Endothelial cell of umbilical vein (primary cell): ENCODE measurements at regions not wholly inside any gene's neighbourhood (a gene's known extent, or its start where the extent isn't known, plus 50 kb on each side); places are given as distances from the start of the nearest gene placed in this dataset.

Experiments
- BruUV-seq: library from RNA; stranded (reverse); fragments of 400-500 nt; replicated peaks from 2 replicates; lab custom pipeline; 2021; lab: Mats Ljungman, UMichigan
- CTCF ChIA-PET: fragments of 300-600, 350-600 bp; sonication (Branson Sonifier 250); formaldehyde crosslinking; loops from one replicate; lab custom pipeline; 2021; ENCODE audit warnings: antibody characterized with exemption, inconsistent platforms; lab: Charles Lee
- POLR2A ChIA-PET: fragments of 300-600, 350-600 bp; sonication (Branson Sonifier 250); formaldehyde crosslinking; loops from one replicate; lab custom pipeline; 2021; ENCODE audit warnings: antibody characterized with exemption, inconsistent platforms; lab: Charles Lee
- DNase-seq: peaks from one replicate; pipeline ENCODE4 v3.0.0-alpha.2; 2011; ENCODE audit warnings: low read depth, low spot score
- FAIRE-seq: peaks from 2 replicates; lab custom pipeline; 2011; peaks lifted over from hg19 to GRCh38; lab: Jason Lieb, UNC
- H2AFZ ChIP-seq: 2 replicates; pipeline ENCODE4 v1.6.0; 2012; ENCODE audit warnings: low read depth, low read length, control low read depth, inconsistent platforms
- H3K27ac ChIP-seq: 2 replicates; pipeline ENCODE4 v1.5.1; 2011; ENCODE audit warnings: low read depth, mild to moderate bottlenecking, control low read depth, low read length, moderate library complexity; ENCODE audit not compliant: insufficient read depth
- H3K27me3 ChIP-seq, 2 experiments: 2 replicates each; pipeline versions ENCODE4 v1.6.0 to v1.6.1; 2011; ENCODE audit warnings: low read length in 2 of 2, mixed read lengths in 1 of 2; ENCODE audit not compliant: control insufficient read depth in 2 of 2, insufficient read depth in 2 of 2
- H3K36me3 ChIP-seq, 2 experiments: 2 replicates in 1 of 2; 3 replicates in 1 of 2; pipeline ENCODE4 v1.5.1; 2011; ENCODE audit warnings: low read length in 2 of 2, mild to moderate bottlenecking in 1 of 2, moderate library complexity in 1 of 2; ENCODE audit not compliant: control insufficient read depth in 2 of 2, insufficient read depth in 2 of 2; ENCODE audit errors: extremely low read depth in 1 of 2
- H3K4me1 ChIP-seq: 3 replicates; pipeline ENCODE4 v1.5.1; 2011; ENCODE audit warnings: mild to moderate bottlenecking, low read length; ENCODE audit not compliant: control insufficient read depth, insufficient read depth; ENCODE audit errors: extremely low read depth
- H3K4me2 ChIP-seq: 2 replicates; pipeline ENCODE4 v1.6.1; 2011; ENCODE audit warnings: low read length, control low read depth, mixed read lengths; ENCODE audit not compliant: insufficient read depth
- H3K4me3 ChIP-seq, 3 experiments: fragments of 200-600 bp in 1 of 3; sonication (generic), shearing (Covaris generic) in 1 of 3; replicated peaks in 1 of 3; 2 replicates each; pipeline ENCODE4 v1.5.1; 2011 to 2016; ENCODE audit warnings: control low read depth in 3 of 3, low read length in 3 of 3, mild to moderate bottlenecking in 2 of 3, inconsistent platforms in 1 of 3, low read depth in 1 of 3, moderate library complexity in 1 of 3; ENCODE audit not compliant: insufficient read depth in 1 of 3
- H3K79me2 ChIP-seq: 2 replicates; pipeline ENCODE4 v1.6.0; 2012; ENCODE audit warnings: low read length, inconsistent platforms; ENCODE audit not compliant: control insufficient read depth, insufficient read depth
- H3K9ac ChIP-seq: replicated peaks from 2 replicates; pipeline ENCODE3; 2011; ENCODE audit warnings: low read length, control low read depth; ENCODE audit not compliant: insufficient read depth; ENCODE audit errors: extremely low read depth
- H3K9me1 ChIP-seq: replicated peaks from 3 replicates; pipeline ENCODE4 v1.6.0; 2011; ENCODE audit warnings: mild to moderate bottlenecking, low read length; ENCODE audit not compliant: control insufficient read depth, insufficient read depth; ENCODE audit errors: extremely low read depth
- H3K9me3 ChIP-seq: replicated peaks from 2 replicates; pipeline ENCODE4 v1.5.1; 2012; ENCODE audit warnings: low read length, inconsistent platforms; ENCODE audit not compliant: control insufficient read depth, insufficient read depth
- H4K20me1 ChIP-seq: replicated peaks from 2 replicates; pipeline ENCODE3; 2011; ENCODE audit warnings: mild to moderate bottlenecking, low read length; ENCODE audit not compliant: control insufficient read depth, insufficient read depth; ENCODE audit errors: extremely low read depth
- CTCF ChIP-seq, 2 donors: IDR thresholded peaks; 1 replicate in 1 of 2; 2 replicates in 1 of 2; pipeline ENCODE4 v1.5.1; 2011; ENCODE audit warnings: low read length in 2 of 2, mild to moderate bottlenecking in 2 of 2, moderate library complexity in 2 of 2, control low read depth in 1 of 2, inconsistent platforms in 1 of 2, low read depth in 1 of 2; ENCODE audit not compliant: insufficient read depth in 1 of 2; ENCODE audit errors: extremely low read depth in 1 of 2
- EZH2 ChIP-seq: IDR thresholded peaks from 2 replicates; pipeline ENCODE4 v1.6.1; 2012; ENCODE audit warnings: borderline replicate concordance, low read depth, mild to moderate bottlenecking, moderate library complexity, low read length, inconsistent platforms; ENCODE audit not compliant: severe bottlenecking
- FOS ChIP-seq: IDR thresholded peaks from 2 replicates; pipeline ENCODE4 v1.6.1; 2011; ENCODE audit warnings: mild to moderate bottlenecking, low read length, moderate library complexity, borderline replicate concordance; ENCODE audit not compliant: insufficient read depth
- GATA2 ChIP-seq: IDR thresholded peaks from 2 replicates; pipeline ENCODE4 v1.7.0; 2011; ENCODE audit warnings: low read depth, mild to moderate bottlenecking, moderate library complexity, mixed read lengths, low read length; ENCODE audit not compliant: insufficient read length, insufficient read depth
- JUN ChIP-seq: IDR thresholded peaks from 2 replicates; pipeline ENCODE4 v1.6.1; 2011; ENCODE audit warnings: borderline replicate concordance, low read depth; ENCODE audit not compliant: insufficient read length, insufficient read depth
- MAX ChIP-seq: IDR thresholded peaks from 2 replicates; pipeline ENCODE4 v1.6.1; 2011; ENCODE audit not compliant: insufficient read depth, insufficient read length
- MYC ChIP-seq: IDR thresholded peaks from one replicate; pipeline ENCODE4 v1.6.1; 2011; ENCODE audit warnings: mild to moderate bottlenecking, low read depth, low read length
- POLR2A ChIP-seq: IDR thresholded peaks from 2 replicates; pipeline ENCODE4 v1.6.1; 2012; ENCODE audit warnings: low read depth, mild to moderate bottlenecking, control low read depth, low read length
- POLR2AphosphoS5 ChIP-seq: IDR thresholded peaks from 2 replicates; pipeline ENCODE4 v1.6.1; 2012; ENCODE audit warnings: low read depth, mild to moderate bottlenecking, control low read depth, low read length, moderate library complexity; ENCODE audit not compliant: insufficient read depth
- dilution Hi-C: fragments of 300-500 bp; cut with MboI; formaldehyde crosslinking; loops from one replicate; pipeline ENCODE4 v1.15.0; 2019; ENCODE audit warnings: low sequenced_read_pairs; ENCODE audit not compliant: extremely low pct_ligation_motif_present
- intact Hi-C: fragments of 100-400 bp; cut with micrococcal nuclease; formaldehyde crosslinking; loops from one replicate; pipeline ENCODE4 v1.10.0; 2022

- Histone ChIP-seq H3K4me3 (no peak overlapping the region), H2AFZ (no peak overlapping the region), H3K9me1 (no peaks in the 10 kb centered on the region), H3K9ac (no peak overlapping the region), H3K4me1 (no peaks in the 10 kb centered on the region), H4K20me1 (no peaks in the 10 kb centered on the region), H3K79me2 (no peaks in the 10 kb centered on the region), H3K9me3 (no peaks in the 10 kb centered on the region), H3K4me2 (no peak overlapping the region), H3K27ac (no peak overlapping the region), H3K36me3 (no peaks in the 10 kb centered on the region), H3K27me3 (no peaks in the 10 kb centered on the region)
- dilution Hi-C loops, result no loop called here
- TF ChIP-seq JUN (no peak), GATA2 (no peak), POLR2A (no peak)
- CTCF ChIA-PET, result interaction anchor here (1.1 kb wide), 1 partner anchor 15 kb away, joined by 3 read pairs; no protein-coding TSS in a partner anchor
- DNase-seq (no peak), FAIRE-seq (no peak)
- POLR2A ChIA-PET, result no interaction called here
- intact Hi-C loops, result no loop called here
- no TSS peak for BruUV-seq
Measured at GRCh38 chr13:59513686-59514085, 650.0 kb downstream of the DIAPH3 start.

- H3K36me3 ChIP-seq, result no peaks in the 10 kb centered on the region
- no peaks in the 10 kb centered on the region for H4K20me1 ChIP-seq
- H3K79me2 ChIP-seq, result no peaks in the 10 kb centered on the region
- DNase-seq, result no peak
- H3K9me1 ChIP-seq, result no peaks in the 10 kb centered on the region
- TF ChIP-seq JUN, result no peak
- no peak for TF ChIP-seq POLR2A
- no peak for TF ChIP-seq CTCF (IDR thresholded peaks at IDR 0.05; ENCODE audit: extremely low read depth in 1 of 2, insufficient read depth in 1 of 2, low read depth in 1 of 2, low read length in 2 of 2)
- TF ChIP-seq FOS, result no peak
- TF ChIP-seq EZH2, result no peak
- no peak for TF ChIP-seq POLR2AphosphoS5
- TF ChIP-seq MAX, result no peak
- no peak for TF ChIP-seq GATA2
- TF ChIP-seq MYC, result no peak
- no peaks in the 10 kb centered on the region for H3K4me1 ChIP-seq
- intact Hi-C loops (no loop called here), dilution Hi-C loops (no loop called here)
- H3K27ac ChIP-seq, result no peak overlapping the region
- no peaks in the 10 kb centered on the region for H3K27me3 ChIP-seq
- no peak overlapping the region for H2AFZ ChIP-seq
- no TSS peak for BruUV-seq
- POLR2A ChIA-PET, result no interaction called here
- H3K9ac ChIP-seq, result no peak overlapping the region
- CTCF ChIA-PET, result no interaction called here
- H3K9me3 ChIP-seq, result no peaks in the 10 kb centered on the region
- H3K4me3 ChIP-seq, result no peak overlapping the region
- FAIRE-seq, result no peak
- H3K4me2 ChIP-seq, result no peak overlapping the region
Measured at GRCh38 chr13:59514316-59514715, 649.4 kb downstream of the DIAPH3 start.
